Breast epithelium (tissue), 4 donors: ENCODE measurements at regions not wholly inside any gene's neighbourhood (a gene's known extent, or its start where the extent isn't known, plus 50 kb on each side); places are given as distances from the start of the nearest gene placed in this dataset.
A peak's percentile ranks its signal among the peaks of the same experiment; 100 is the strongest.

Source experiments
- DNase-seq, 2 donors: peaks; one replicate each; pipeline ENCODE4 v3.0.0-alpha.2; 2019; ENCODE audit warnings: low spot score in 2 of 2
- H3K27ac ChIP-seq, 2 donors: fragments of 200-600 bp; sonication (generic) in 1 of 2; one replicate each; pipeline ENCODE4 v1.5.1; 2016 to 2019; ENCODE audit warnings: mild to moderate bottlenecking in 1 of 2
- H3K27me3 ChIP-seq, 2 donors: fragments of 200-600 bp; sonication (generic) in 1 of 2; one replicate each; pipeline versions ENCODE4 v1.5.1 to v1.6.0; 2017 to 2019; ENCODE audit warnings: control low read depth in 1 of 2, mild to moderate bottlenecking in 1 of 2
- H3K36me3 ChIP-seq: fragments of 200-600 bp; one replicate; pipeline ENCODE4 v1.5.1; 2019
- H3K4me1 ChIP-seq, 2 donors: fragments of 200-600 bp; sonication (generic); one replicate each; pipeline ENCODE4 v1.5.1; 2016 to 2019; ENCODE audit warnings: control low read depth in 1 of 2
- H3K4me3 ChIP-seq, 3 donors: fragments of 200-600 bp; sonication (generic); 1 replicate in 2 of 3; 2 replicates in 1 of 3; pipeline ENCODE4 v1.5.1; 2016 to 2019; ENCODE audit warnings: mild to moderate bottlenecking in 3 of 3, moderate library complexity in 2 of 3
- H3K9me3 ChIP-seq, 2 donors: fragments of 200-600 bp; sonication (generic) in 1 of 2; one replicate each; pipeline ENCODE4 v1.5.1; 2016 to 2019; ENCODE audit warnings: control low read depth in 1 of 2
- CTCF ChIP-seq, 3 donors: fragments of 450-650 bp; IDR thresholded peaks; one replicate each; pipeline ENCODE4 v1.5.1; 2016 to 2017; ENCODE audit warnings: antibody characterized with exemption in 3 of 3, mild to moderate bottlenecking in 3 of 3, moderate library complexity in 3 of 3
- POLR2A ChIP-seq: fragments of 450-650 bp; IDR thresholded peaks from one replicate; pipeline ENCODE4 v1.6.1; 2016; ENCODE audit warnings: antibody characterized with exemption, mild to moderate bottlenecking, moderate library complexity
- POLR2AphosphoS5 ChIP-seq, 3 donors: sonication (generic); formaldehyde crosslinking; IDR thresholded peaks; one replicate each; pipeline ENCODE4 v1.6.1; 2017; ENCODE audit warnings: antibody characterized with exemption in 3 of 3
- intact Hi-C: fragments of 100-400 bp; cut with DNase I; formaldehyde crosslinking; loops from one replicate; pipeline ENCODE4 v1.15.1; 2023; ENCODE audit warnings: low total_unique reads

- H3K27ac ChIP-seq: no peak overlapping the region
Measured at GRCh38 chr2:156787517-156787916, 351.3 kb downstream of the GPD2 start.

GRCh38 chr2:156790343-156791037 lies 354.3 kb downstream of the GPD2 start:
- no peaks in the 10 kb centered on the region for H3K9me3 ChIP-seq
- no peaks in the 10 kb centered on the region for H3K4me1 ChIP-seq
- intact Hi-C loops: no loop called here
- no peaks in the 10 kb centered on the region for H3K36me3 ChIP-seq
- no peak overlapping the region for H3K27ac ChIP-seq
- H3K27me3 ChIP-seq: no peaks in the 10 kb centered on the region
- no peak for TF ChIP-seq CTCF (IDR thresholded peaks at IDR 0.05)
- TF ChIP-seq POLR2AphosphoS5 (IDR thresholded peaks at IDR 0.05): no peak
- TF ChIP-seq POLR2A: no peak
- no peak for DNase-seq
- no peak overlapping the region for H3K4me3 ChIP-seq

More at GRCh38 chr2:156787517-156787916, 351.3 kb downstream of the GPD2 start:
- H3K4me3 ChIP-seq: no peak overlapping the region
- intact Hi-C loops: no loop called here
- H3K36me3 ChIP-seq: no peaks in the 10 kb centered on the region
- H3K27me3 ChIP-seq: no peaks in the 10 kb centered on the region
- no peak for TF ChIP-seq CTCF (IDR thresholded peaks at IDR 0.05)
- TF ChIP-seq POLR2AphosphoS5 (IDR thresholded peaks at IDR 0.05): no peak
- TF ChIP-seq POLR2A: no peak
- no peak for DNase-seq
- no peaks in the 10 kb centered on the region for H3K4me1 ChIP-seq
- no peaks in the 10 kb centered on the region for H3K9me3 ChIP-seq

- Histone ChIP-seq H3K36me3 (no peaks in the 10 kb centered on the region), H3K4me3 (no peak overlapping the region), H3K9me3 (no peaks in the 10 kb centered on the region), H3K27me3 (no peaks in the 10 kb centered on the region), H3K4me1 (no peaks in the 10 kb centered on the region), H3K27ac (no peak overlapping the region)
- no peak for DNase-seq
- intact Hi-C loops: no loop called here
- no peak for TF ChIP-seq CTCF (IDR thresholded peaks at IDR 0.05)
- no peak for TF ChIP-seq POLR2A
- TF ChIP-seq POLR2AphosphoS5 (IDR thresholded peaks at IDR 0.05): no peak
Measured at GRCh38 chr2:156792242-156792840, 356.2 kb downstream of the GPD2 start.

- Histone ChIP-seq H3K9me3 (no peaks in the 10 kb centered on the region), H3K36me3 (no peaks in the 10 kb centered on the region), H3K27ac (no peak overlapping the region), H3K4me1 (no peaks in the 10 kb centered on the region), H3K27me3 (no peaks in the 10 kb centered on the region), H3K4me3 (no peak overlapping the region)
- no peak for DNase-seq
- TF ChIP-seq CTCF (IDR thresholded peaks at IDR 0.05) (no peak), POLR2A (no peak), POLR2AphosphoS5 (IDR thresholded peaks at IDR 0.05) (no peak)
- intact Hi-C loops: no loop called here
Measured at GRCh38 chr2:156797832-156798231, 361.7 kb downstream of the GPD2 start.

- DNase-seq: no peak
- no peaks in the 10 kb centered on the region for H3K4me1 ChIP-seq
- intact Hi-C loops: no loop called here
- no peak overlapping the region for H3K4me3 ChIP-seq
- H3K36me3 ChIP-seq: no peaks in the 10 kb centered on the region
- TF ChIP-seq CTCF (IDR thresholded peaks at IDR 0.05) (no peak), POLR2A (no peak), POLR2AphosphoS5 (IDR thresholded peaks at IDR 0.05) (no peak)
- no peaks in the 10 kb centered on the region for H3K27me3 ChIP-seq
- no peaks in the 10 kb centered on the region for H3K9me3 ChIP-seq
- H3K27ac ChIP-seq: peak overlapping the region; percentile 6 to 12
Measured at GRCh38 chr2:156800065-156800653, 364.0 kb downstream of the GPD2 start.
